ENCODE measurements at regions not wholly inside any gene's neighbourhood (a gene's known extent, or its start where the extent isn't known, plus 50 kb on each side); places are given as distances from the start of the nearest gene placed in this dataset.

DNA sequence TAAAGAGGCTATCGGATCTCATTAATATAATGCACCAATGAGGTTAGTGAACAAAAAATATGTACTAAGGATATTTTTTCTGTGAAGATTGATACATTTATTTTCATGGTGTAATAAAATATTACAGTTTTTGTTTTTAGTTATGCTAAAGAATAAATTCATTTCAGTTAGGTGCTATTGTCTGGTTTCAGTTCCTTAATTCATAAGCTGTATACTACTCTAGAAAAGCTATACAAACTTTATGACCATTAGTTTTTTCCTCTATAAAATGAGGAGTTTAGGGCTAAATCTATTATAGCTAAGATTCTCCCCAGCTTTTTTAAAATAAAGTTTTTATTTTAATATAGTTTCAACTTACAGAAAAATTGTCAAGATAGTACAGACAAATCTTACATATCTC is 1311.7 kb upstream of the NXPH2 start:
- Mint-ChIP-seq H3K27me3 (ENCODE audit: insufficient read depth, unreplicated experiment) (peaks cover 46% of the 10 kb centered on the region), H3K4me3 (ENCODE audit: unreplicated experiment) (no peak overlapping the region), H3K36me3 (ENCODE audit: insufficient read depth, unreplicated experiment) (no peaks in the 10 kb centered on the region), H3K4me1 (ENCODE audit: insufficient read depth, unreplicated experiment) (no peaks in the 10 kb centered on the region), H3K27ac (ENCODE audit: low read depth, unreplicated experiment) (no peak overlapping the region), H3K9me3 (ENCODE audit: unreplicated experiment) (no peaks in the 10 kb centered on the region)
- ChIA-PET POLR2A (no interaction called here), CTCF (interaction anchor here (0.7 kb wide), 1 partner anchor 12 kb away, joined by 3 read pairs; no protein-coding TSS in a partner anchor)
- intact Hi-C loops (cut with micrococcal nuclease), result no loop called here
- no TSS peak for BruUV-seq (replicated peaks)
- no peak for DNase-seq (ENCODE audit: unreplicated experiment)
- TF ChIP-seq, protein P1, sequence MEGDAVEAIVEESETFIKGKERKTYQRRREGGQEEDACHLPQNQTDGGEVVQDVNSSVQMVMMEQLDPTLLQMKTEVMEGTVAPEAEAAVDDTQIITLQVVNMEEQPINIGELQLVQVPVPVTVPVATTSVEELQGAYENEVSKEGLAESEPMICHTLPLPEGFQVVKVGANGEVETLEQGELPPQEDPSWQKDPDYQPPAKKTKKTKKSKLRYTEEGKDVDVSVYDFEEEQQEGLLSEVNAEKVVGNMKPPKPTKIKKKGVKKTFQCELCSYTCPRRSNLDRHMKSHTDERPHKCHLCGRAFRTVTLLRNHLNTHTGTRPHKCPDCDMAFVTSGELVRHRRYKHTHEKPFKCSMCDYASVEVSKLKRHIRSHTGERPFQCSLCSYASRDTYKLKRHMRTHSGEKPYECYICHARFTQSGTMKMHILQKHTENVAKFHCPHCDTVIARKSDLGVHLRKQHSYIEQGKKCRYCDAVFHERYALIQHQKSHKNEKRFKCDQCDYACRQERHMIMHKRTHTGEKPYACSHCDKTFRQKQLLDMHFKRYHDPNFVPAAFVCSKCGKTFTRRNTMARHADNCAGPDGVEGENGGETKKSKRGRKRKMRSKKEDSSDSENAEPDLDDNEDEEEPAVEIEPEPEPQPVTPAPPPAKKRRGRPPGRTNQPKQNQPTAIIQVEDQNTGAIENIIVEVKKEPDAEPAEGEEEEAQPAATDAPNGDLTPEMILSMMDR (IDR thresholded peaks at IDR 0.05; ENCODE audit: unreplicated experiment), result no peak

DNA sequence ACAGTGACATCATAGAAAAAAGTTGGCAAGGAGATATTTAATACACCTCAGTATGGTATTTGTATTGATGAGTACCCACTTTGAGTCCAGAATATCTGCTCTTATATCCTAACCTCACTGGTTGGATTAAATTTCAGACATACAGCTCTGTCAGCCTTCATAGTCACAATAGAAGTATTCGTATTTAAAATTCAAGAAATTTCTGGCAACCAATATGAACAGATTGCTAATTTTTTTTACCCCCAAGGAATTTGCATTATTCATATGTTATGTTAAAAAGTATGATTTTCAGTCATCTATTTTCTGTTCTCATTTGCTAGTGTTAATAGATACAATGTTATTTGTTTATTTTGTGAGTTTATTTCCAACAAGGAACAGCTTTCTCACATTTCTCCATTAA is 1306.8 kb upstream of the NXPH2 start:
- Mint-ChIP-seq H3K27me3 (ENCODE audit: insufficient read depth, unreplicated experiment) (peaks cover 43% of the 10 kb centered on the region), H3K4me1 (ENCODE audit: insufficient read depth, unreplicated experiment) (no peaks in the 10 kb centered on the region), H3K36me3 (ENCODE audit: insufficient read depth, unreplicated experiment) (no peaks in the 10 kb centered on the region), H3K4me3 (ENCODE audit: unreplicated experiment) (no peak overlapping the region), H3K9me3 (ENCODE audit: unreplicated experiment) (no peaks in the 10 kb centered on the region), H3K27ac (ENCODE audit: low read depth, unreplicated experiment) (no peak overlapping the region)
- CTCF ChIA-PET, result interaction anchor here (0.6 kb wide), 1 partner anchor 41 kb away, joined by 3 read pairs; no protein-coding TSS in a partner anchor
- POLR2A ChIA-PET, result no interaction called here
- intact Hi-C loops (cut with micrococcal nuclease), result loop anchor here (5.0 kb wide), 1 partner anchor 775 kb away; no protein-coding TSS in a partner anchor
- no TSS peak for BruUV-seq (replicated peaks)
- DNase-seq (ENCODE audit: unreplicated experiment), result no peak
- TF ChIP-seq, protein P1 (IDR thresholded peaks at IDR 0.05; ENCODE audit: unreplicated experiment), result no peak

DNA sequence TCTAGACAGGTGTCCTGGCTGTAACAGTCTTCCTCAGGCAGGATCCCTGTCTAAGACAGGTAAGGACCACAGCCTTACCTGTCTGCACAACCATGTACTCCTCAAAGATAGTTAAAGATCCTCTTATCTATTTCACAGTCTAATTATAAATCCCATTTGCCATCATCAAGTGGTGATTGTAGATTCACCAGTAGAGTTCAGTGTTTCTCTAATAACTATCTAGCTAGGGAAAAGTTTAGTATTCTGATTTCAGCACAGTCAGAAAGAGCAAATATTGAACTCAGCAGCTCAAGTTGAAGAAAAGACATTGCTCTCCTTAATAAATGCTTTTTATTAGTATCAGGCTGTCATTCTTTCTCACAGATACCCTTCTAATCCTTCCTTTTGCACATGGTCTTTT is 1305.5 kb upstream of the NXPH2 start:
- no peaks in the 10 kb centered on the region for H3K9me3 Mint-ChIP-seq (ENCODE audit: unreplicated experiment)
- H3K27me3 Mint-ChIP-seq (ENCODE audit: insufficient read depth, unreplicated experiment), result peaks cover 39% of the 10 kb centered on the region
- no peak overlapping the region for H3K27ac Mint-ChIP-seq (ENCODE audit: low read depth, unreplicated experiment)
- BruUV-seq (replicated peaks), result no TSS peak
- no peaks in the 10 kb centered on the region for H3K4me1 Mint-ChIP-seq (ENCODE audit: insufficient read depth, unreplicated experiment)
- no peak overlapping the region for H3K4me3 Mint-ChIP-seq (ENCODE audit: unreplicated experiment)
- ChIA-PET CTCF (interaction anchor here (0.6 kb wide), 1 partner anchor 73 kb away, joined by 3 read pairs; no protein-coding TSS in a partner anchor), POLR2A (no interaction called here)
- intact Hi-C loops (cut with micrococcal nuclease), result loop anchor here (5.0 kb wide), 1 partner anchor 777 kb away; no protein-coding TSS in a partner anchor
- TF ChIP-seq, protein P1 (IDR thresholded peaks at IDR 0.05; ENCODE audit: unreplicated experiment), result no peak
- DNase-seq (ENCODE audit: unreplicated experiment), result no peak
- H3K36me3 Mint-ChIP-seq (ENCODE audit: insufficient read depth, unreplicated experiment), result no peaks in the 10 kb centered on the region

DNA sequence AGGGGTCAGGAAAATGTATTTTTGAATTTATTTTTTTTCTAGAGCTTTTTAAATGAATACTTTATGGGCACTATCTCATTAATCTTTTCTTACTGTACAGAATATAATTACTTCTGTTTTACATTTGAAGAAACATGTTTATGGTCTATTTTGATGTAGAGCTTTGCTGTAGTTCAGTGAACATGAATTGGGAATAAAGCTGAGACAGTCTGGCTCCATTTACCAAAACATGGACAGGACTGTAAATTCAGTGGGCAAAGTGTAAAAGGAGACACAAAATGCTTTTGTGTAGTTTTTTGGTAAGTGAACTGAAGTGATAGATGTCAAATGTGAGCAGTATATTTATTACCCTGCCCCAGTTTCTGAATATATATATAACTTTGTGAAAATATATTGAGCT is 1298.8 kb upstream of the NXPH2 start:
- Mint-ChIP-seq H3K4me3 (ENCODE audit: unreplicated experiment) (no peak overlapping the region), H3K27ac (ENCODE audit: low read depth, unreplicated experiment) (no peak overlapping the region), H3K27me3 (ENCODE audit: insufficient read depth, unreplicated experiment) (peaks cover 14% of the 10 kb centered on the region), H3K4me1 (ENCODE audit: insufficient read depth, unreplicated experiment) (no peaks in the 10 kb centered on the region), H3K36me3 (ENCODE audit: insufficient read depth, unreplicated experiment) (no peaks in the 10 kb centered on the region), H3K9me3 (ENCODE audit: unreplicated experiment) (no peaks in the 10 kb centered on the region)
- DNase-seq (ENCODE audit: unreplicated experiment), result no peak
- TF ChIP-seq, protein P1 (IDR thresholded peaks at IDR 0.05; ENCODE audit: unreplicated experiment), result no peak
- intact Hi-C loops (cut with micrococcal nuclease), result no loop called here
- BruUV-seq (replicated peaks), result no TSS peak
- ChIA-PET CTCF (no interaction called here), POLR2A (no interaction called here)

Data from MCF 10A (cell line).